NCI-H1092 treated with DMSO at 0.1 percent for 48 hours (cell line): ENCODE measurements at regions not wholly inside any gene's neighbourhood (a gene's known extent, or its start where the extent isn't known, plus 50 kb on each side); places are given as distances from the start of the nearest gene placed in this dataset.

Experiments
- DNase-seq: peaks from one replicate; lab custom pipeline; 2025; lab: John Stamatoyannopoulos, UW

DNA sequence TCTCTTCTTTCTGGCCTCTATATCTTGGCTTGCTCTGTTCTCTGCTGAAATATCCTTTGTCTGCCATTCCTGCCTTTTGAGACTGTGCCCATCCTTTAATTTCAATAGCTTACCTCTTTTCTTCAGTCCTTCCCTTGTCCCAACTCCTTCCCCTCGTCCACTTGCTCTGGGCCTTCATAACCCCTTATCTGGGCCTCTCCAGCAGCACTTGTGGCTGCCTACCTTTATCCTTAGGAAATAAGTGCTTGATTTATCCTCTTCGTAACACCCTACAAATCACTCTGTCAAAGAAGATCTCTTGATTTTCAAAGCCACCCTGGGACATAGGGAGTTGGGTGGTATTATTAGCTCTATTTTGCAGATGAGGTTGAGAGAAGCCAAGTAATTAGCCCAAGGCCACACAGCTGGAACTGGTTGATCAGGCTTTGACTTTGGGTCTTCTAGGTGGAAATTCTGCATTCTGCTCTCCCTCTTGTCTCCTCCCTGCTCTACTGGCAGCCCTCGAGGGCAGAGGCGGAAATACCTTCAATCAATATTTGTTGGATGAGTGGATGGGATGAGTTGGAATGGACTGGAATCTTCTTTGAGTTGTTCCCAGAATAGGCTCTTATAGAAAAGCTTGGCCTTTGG, 84.0 kb upstream of the TLE3 start:
- DNase-seq = no peak

GRCh38 chr15:70180186-70180875, 82.6 kb upstream of the TLE3 start:
- no peak for DNase-seq

DNA sequence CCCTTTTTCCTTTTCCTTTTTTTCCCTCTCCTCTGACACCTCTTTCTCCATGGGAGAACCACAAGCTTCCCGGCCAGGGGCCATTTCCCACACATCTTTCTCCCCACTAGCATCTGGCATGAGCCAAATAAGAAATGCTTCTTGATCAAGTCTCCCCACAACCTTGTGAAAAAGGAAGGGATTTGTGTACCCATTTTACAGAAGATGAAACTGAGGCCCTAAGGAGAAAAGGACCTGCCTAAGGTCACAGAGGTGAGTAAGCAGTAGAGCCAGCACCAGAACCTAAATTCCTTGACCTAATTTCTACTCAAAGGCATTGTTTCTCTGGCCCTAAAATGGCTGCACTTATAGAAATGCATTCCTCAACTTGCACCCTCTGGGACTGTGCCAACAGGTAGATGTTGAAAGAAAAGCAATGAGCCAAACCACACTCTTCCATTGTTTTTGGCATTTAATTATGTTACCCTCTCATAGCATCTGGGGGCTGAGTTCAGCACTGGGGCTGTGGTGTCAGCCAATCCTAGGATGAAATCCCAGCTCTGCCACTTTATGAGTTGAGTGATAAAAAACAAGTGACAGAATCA, 81.7 kb upstream of the TLE3 start:
- no peak for DNase-seq

DNA sequence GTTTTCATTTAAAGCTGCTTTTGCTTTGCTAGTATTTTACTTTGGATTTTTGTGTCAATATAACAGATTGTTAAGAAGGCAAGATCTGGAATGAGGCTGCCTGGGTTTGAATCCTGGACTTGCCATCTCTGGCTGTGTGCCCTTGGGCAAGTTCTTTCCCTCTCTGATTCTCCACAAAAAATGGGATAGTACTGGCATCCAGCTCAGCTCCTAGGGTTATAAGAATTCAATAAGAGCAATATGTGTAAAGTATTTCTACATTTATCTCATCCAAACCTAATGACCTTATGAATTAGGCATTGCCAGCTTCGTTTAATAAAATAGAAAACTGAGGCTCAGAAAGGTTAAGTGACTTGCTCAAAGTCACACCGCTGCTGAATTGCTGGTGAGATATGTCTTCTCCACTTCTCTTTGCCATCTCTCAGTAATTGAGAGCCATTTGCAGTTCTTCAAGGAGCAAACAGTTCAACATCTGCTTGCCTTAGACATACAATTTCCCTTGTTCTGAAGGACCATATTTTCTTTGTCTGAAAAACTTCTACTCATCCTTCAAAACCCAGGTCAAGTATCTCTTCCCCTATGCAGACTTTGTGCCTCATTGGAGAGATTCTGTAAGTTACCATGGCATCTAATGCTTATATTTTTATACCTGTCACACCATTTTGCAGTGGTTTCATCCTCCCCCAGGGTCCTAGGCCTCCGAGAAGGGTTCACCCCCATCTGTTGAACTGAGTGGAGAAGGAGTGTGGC, 80.8 kb upstream of the TLE3 start:
- no peak for DNase-seq

- no peak for DNase-seq
Observed at GRCh38 chr15:70172566-70173225, 75.0 kb upstream of the TLE3 start.

DNA sequence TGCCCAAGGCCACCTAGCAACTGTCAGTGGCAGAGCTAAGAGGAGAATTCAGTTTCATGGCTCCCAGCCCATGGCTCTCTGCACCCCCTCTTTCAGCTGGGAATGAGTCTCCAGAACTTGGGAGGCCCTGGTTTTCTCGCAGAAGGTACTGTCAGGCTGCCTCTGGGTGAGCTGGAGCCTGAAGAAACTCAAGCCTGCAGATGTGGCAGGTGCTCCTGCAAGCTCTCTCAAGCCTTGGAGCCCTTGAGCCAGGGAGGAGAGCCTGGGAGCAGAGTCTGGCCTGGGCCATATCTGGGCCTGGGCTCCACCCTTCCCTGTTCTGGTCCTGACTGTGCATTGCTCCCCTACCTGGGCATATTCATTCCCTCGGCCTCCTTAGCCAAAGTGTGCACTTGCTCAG, 74.4 kb upstream of the TLE3 start:
- no peak for DNase-seq

- DNase-seq = no peak
Observed at GRCh38 chr15:70171256-70171886, 73.7 kb upstream of the TLE3 start.

GRCh38 chr15:70170096-70170699, 72.5 kb upstream of the TLE3 start:
- no peak for DNase-seq

DNA sequence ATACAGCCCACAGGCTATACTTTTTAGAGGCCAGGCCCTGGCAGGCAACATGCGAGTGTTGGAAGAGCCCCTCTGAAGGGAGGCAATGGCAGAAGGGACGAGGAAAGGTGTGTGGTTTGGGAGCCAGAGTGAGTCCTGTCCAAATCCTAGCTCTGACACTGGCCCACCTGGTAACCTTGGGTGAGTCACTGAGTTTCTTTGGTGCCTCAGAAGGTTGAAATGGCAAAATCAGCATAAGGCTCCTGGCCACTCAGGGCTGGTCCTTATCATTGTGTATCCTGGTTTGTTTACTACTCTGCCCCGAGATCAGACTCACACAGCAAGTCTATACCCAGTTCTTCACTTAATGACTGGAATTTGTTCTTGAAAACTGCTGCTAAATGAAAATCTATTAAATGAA, 71.4 kb upstream of the TLE3 start:
- DNase-seq = no peak

GRCh38 chr15:70167155-70167554, 69.4 kb upstream of the TLE3 start:
- no peak for DNase-seq

GRCh38 chr15:70166506-70167087, 68.9 kb upstream of the TLE3 start:
- DNase-seq = no peak

DNA sequence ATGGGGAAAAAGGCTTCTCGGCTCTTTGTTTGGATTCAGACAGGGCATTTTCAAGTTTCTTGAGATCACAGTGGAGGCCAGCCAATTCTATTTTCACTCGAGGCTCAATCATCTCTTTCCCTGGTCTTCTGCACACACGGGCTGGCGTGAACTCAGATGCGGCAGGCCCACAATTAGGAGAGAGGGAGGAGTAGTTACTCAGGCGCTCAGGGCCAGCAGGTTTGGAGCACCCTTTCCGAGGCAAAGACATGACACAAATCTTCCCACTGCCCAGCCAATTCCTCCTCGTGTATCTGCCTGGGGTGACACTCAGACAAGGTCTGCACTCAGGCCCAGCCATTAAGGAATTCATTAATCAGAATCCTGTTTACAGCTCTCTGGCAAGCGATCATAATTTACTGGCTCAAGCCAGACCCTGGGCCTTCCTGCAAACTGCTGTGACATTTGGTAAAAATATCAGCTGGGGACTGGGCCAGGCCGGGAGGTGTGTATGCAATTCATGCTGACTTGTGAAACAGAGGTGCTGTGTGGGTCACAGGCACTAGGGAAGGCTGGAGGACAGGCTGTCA, 68.1 kb upstream of the TLE3 start:
- no peak for DNase-seq

DNA sequence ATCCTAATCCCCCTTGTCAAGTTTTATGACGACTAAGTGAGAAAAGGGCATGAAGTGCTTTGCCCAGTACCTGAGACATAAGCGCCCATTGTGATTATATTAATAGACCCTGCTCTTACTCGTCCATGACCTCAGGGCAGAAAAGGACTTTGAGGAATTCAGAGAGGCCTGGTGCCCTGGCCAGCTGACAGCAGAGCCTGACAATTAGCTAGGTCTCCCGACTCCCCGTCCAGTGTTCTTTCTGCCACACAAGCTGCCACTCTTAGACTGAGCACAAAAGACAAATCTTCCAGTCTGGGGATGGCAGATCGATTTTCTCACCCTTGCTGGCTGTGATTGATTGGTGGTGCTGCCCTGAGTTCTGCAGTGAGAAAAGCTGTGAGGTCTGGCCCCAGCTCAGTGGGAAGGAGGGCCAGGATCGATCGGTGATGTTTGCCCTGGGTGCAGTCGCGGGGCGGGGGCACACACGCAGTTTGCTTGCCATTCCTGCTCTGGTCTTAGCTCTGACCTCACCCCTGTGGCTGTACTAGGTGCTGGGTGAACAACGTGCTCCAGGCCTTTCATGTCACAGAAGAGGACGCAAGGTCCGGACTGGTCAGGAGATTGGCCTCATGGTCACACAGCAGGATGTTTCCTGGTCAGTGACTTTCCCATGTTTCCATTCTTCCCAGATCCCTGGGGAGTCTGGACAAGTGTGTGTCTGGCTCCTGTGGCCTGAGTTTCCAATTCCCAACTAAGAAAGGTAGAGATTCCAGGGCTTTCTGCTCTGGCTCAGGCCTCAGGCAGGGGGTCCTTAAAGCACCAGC, 67.4 kb upstream of the TLE3 start:
- no peak for DNase-seq

DNA sequence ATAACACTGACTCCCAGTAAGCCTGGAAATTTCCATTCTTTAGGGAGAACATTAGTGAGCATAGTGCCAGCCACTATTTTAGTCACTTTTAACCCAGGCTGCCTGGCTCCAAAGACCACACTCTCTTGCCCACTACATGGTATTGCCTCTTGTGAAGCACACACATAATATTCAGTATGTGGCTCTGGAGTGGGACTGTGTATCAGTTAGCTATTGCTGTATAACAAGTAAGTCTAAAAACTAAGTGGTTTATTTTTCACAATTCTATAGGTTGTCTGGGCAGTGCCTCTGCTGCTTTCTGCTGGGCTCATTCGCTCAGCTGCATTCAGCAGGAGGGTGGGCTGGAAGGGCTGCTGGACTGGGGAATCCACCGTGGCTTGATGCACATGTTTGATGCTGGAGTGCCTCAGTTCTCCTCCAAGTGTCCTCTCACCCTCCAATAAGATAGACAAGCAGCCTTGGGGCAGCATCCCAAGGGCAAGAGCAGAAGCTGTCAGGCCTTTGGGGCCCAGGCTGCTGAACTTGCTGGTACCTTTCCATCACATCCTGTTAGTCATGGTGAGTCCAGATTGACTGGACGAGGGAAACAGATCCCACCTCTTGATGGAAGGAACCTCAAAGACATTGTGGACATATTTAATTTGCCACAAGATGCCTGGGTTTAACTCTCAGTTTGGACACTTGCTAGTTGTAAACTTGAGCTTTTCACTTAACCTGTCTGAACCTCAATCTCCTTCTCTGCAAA, 66.6 kb upstream of the TLE3 start:
- DNase-seq = no peak

GRCh38 chr15:70160803-70161565, 63.3 kb upstream of the TLE3 start:
- DNase-seq = no peak

DNA sequence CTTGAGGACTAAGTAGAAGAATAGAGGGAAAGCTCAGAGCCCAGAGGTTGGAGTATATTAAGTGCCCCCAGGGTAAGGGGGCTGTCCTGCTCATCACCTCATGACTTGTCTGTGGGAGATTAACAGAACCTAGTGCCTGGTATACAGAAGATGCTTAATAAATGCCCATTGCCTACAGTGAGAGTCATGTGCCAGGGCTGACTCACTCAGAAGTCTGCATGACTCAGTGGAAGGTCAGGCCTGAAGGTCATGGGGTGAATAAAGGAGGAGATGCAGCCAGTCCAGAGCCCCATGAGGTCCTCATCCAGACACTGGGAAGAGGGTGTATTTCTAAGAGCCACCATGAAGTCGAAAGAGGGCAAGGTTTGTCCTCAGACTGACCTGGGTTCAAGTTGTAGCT, 62.5 kb upstream of the TLE3 start:
- DNase-seq = no peak

- no peak for DNase-seq
Observed at GRCh38 chr15:70159713-70160009, 61.9 kb upstream of the TLE3 start.

DNA sequence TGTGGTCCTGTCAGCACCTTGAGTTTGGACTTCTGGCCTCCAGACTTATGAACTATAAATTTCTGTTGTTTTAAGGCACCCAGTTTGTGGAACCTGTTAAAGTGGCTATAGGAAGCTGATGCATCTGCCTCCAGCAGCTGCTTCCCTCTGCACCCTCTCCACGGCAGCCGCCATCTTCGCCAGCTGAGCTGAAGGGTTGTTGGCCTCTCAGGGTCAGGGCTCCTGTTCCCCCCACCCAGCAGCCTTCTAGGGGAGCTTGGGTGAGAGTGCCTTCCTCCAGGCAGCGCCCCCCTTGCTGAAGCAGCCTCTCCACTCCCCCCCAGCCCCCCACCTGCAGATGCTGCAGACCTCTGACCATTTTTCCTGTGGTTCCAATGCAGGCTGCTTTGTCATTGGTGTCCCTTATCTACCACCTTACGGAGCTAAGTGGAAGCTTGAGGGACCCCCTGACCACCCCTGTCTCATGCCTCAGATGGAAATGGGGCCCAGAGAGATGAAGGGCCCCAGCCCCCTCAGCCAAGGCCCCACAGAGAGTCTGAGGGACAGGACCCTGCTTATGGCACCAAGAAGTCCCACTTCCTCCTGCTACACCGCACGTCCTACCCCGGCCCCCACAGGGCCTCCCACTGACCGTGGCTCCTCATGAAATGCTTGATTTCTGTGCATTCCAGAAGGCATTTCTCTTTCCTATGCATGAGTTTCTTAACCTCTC, 61.4 kb upstream of the TLE3 start:
- no peak for DNase-seq
